22Rv1 (cell line): ENCODE measurements at regions not wholly inside any gene's neighbourhood (a gene's known extent, or its start where the extent isn't known, plus 50 kb on each side); places are given as distances from the start of the nearest gene placed in this dataset.
A peak's percentile ranks its signal among the peaks of the same experiment; 100 is the strongest.

Source experiments
- H3K27ac ChIP-seq: fragments of 450-650 bp; 2 replicates; pipeline ENCODE4 v1.5.1; 2017
- ZFX ChIP-seq: fragments of 450-650 bp; IDR thresholded peaks from 2 replicates; pipeline ENCODE4 v1.6.1; 2017; ENCODE audit warnings: antibody characterized with exemption, borderline replicate concordance
- TF ChIP-seq, protein P1 (sequence below): fragments of 450-650 bp; IDR thresholded peaks from 2 replicates; pipeline ENCODE4 v1.5.1; 2017; ENCODE audit warnings: mild to moderate bottlenecking

DNA sequence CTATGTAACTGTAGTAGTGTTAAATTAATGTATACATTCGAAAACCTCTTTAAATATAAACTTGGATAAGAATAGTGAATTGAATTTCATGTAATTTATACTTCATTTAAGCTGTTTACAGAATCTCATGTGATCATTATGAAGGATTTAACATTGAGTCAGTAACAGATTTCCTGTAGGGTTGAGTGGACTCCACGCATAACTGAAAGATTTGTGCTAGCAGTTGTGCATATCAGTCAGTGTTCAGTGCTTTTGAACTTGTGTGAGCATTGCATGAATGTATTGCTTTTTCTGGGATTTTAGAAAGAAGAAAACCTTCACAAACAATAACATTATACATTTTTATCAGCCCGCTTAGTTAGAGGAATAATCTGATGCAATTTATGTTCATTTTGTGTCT, 1435.3 kb downstream of the LRFN5 start:
- H3K27ac ChIP-seq = peak overlapping the region; percentile 10; the same call in 1 of the 2 replicates
- TF ChIP-seq ZFX = no peak
- TF ChIP-seq, protein P1, sequence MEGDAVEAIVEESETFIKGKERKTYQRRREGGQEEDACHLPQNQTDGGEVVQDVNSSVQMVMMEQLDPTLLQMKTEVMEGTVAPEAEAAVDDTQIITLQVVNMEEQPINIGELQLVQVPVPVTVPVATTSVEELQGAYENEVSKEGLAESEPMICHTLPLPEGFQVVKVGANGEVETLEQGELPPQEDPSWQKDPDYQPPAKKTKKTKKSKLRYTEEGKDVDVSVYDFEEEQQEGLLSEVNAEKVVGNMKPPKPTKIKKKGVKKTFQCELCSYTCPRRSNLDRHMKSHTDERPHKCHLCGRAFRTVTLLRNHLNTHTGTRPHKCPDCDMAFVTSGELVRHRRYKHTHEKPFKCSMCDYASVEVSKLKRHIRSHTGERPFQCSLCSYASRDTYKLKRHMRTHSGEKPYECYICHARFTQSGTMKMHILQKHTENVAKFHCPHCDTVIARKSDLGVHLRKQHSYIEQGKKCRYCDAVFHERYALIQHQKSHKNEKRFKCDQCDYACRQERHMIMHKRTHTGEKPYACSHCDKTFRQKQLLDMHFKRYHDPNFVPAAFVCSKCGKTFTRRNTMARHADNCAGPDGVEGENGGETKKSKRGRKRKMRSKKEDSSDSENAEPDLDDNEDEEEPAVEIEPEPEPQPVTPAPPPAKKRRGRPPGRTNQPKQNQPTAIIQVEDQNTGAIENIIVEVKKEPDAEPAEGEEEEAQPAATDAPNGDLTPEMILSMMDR = no peak

DNA sequence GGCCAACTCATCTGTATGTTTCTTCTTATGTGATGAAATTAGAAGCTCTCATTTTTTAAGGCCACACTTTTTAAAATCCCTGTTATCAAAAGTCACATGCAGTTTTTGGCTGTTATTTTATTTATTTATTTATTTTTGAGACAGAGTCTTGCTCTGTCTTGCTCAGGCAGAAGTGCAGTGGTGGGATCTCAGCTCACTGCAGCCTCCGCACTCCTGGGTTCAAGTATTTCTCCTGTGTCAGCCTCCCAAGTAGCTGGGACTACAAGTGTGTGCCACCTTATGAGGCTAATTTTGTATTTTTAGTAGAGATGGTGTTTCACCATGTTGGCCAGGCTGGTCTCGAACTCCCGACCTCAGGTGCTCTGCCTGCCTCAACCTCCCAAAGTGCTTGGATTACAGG, 1434.5 kb downstream of the LRFN5 start:
- TF ChIP-seq, protein P1 = no peak
- no peak for TF ChIP-seq ZFX

DNA sequence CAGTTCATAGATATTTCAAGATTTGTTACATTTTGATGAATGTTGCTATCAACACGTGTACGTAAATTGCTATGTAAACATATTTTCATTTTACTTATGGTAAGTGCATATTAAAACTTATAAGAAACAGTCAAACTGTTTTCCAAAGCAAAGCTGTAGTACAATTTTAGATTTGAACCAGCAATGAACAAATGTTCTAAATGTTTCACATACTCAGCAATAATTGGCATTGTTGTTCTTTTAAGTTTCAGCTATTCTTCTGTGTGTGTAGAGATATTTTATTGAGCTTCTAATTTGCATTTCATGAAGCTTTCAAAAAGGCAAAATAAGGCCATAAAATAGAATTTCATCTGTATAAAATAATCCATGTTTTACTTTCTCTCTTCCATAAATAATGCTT, 1433.2 kb downstream of the LRFN5 start:
- no peak overlapping the region for H3K27ac ChIP-seq
- TF ChIP-seq, protein P1 = no peak
- no peak for TF ChIP-seq ZFX

More for the DNA sequence above, 1434.5 kb downstream of the LRFN5 start:
- no peak overlapping the region for H3K27ac ChIP-seq

DNA sequence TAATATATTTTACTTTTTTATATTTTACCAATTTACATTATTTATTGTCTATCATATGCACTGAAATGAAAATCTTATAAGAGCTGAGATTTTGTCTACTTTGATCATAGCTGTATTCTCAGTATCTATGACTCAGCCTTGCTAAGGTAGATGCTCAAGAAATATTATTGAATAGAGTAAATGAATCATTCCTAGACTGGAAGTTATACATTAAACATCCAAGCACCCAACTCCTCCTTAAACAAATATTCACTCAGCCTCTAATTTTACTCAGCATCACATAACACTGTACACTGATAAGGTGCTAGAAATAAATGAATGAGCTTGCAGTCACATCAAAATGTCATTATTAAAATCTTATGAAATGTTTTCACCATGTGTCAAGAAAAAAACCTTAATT, 1424.9 kb downstream of the LRFN5 start:
- H3K27ac ChIP-seq = 0 out of 2 replicates have a peak overlapping the region, but pooled peaks have one; percentile 1
- no peak for TF ChIP-seq ZFX
- TF ChIP-seq, protein P1 = no peak

DNA sequence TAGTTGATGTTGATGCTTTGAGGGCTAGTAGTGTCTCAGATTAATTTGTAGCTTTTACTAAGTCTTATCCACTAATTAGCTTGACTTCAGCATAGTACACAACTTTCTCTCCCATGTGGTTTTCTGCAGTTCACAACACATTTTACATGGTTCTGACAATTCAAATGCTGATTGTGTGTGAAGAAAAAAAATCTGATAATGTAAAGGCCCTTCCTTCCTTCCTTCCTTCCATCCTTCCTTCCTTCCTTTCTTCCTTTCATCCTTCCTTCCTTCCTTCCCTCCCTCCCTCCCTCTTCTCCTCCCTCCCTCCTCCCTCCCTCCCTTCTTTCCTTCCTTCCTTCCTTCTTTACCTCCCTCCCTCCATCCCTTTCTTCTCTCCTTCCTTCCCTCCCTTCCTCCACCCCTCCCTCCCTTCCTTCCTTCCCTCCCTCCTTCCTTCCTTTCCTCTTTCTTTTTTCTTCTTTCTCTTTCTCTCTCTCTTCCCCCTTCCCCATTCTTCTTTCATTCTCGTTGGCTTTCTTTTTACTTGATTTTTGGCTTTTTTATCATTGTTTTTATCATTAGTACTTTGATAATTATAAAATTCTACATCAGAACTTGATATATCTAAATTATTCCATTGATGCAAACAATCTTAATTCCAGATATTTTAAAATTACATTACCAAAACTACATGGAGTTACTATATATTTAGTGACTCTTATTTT, 1415.6 kb downstream of the LRFN5 start:
- H3K27ac ChIP-seq = no peak overlapping the region
- TF ChIP-seq, protein P1 = no peak

DNA sequence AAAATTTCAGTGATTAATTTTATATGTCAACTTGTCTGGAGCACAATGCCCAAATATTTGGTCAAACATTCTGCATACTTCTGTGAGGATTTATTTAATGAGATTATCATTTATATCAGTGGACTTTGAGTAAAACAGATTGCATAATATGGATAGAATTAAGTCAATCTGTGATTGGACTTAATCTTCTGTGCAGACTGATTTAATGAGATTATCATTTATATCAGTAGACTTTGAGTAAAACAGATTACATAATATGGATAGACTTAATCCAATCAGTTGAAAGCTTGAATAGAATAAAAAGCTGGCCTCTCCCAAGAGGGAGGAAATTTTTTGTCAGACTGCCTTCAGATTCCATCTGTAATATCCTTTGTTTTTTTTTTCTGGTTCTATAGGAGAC, 1413.2 kb downstream of the LRFN5 start:
- H3K27ac ChIP-seq = no peak overlapping the region
- TF ChIP-seq ZFX = no peak
- TF ChIP-seq, protein P1 = no peak

DNA sequence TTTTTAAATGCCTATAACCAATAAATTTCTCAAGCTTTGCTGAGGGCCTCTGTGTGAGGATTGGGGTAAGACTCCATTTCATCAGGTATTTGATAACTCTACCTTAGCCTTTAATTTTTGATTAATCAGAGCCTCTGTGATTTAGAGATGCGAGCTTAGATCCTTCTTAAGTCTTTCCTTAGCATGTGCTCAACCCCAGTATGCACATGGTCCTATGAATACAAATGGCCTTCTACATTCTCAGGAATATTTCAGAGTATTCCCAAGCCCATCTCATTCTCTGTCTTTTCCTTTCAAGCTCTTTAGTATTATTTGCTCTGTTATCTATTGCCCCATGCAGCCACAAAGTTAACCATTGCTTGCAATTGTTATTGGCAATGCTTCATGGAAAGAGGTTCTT, 1407.7 kb downstream of the LRFN5 start:
- H3K27ac ChIP-seq = no peak overlapping the region
- TF ChIP-seq, protein P1 = no peak
- TF ChIP-seq ZFX = no peak
